Liver (tissue), 8 donors: ENCODE measurements at regions not wholly inside any gene's neighbourhood (a gene's known extent, or its start where the extent isn't known, plus 50 kb on each side); places are given as distances from the start of the nearest gene placed in this dataset.

ENCODE experiments used
- DNase-seq: peaks from one replicate; pipeline ENCODE4 v3.0.0-alpha.2; 2017; ENCODE audit warnings: low spot score
- H3K27ac ChIP-seq, 2 donors: one replicate each; pipeline ENCODE4 v1.7.0; 2013; ENCODE audit warnings: inconsistent platforms in 2 of 2, low read length in 2 of 2, control low read depth in 1 of 2, low read depth in 1 of 2, mild to moderate bottlenecking in 1 of 2
- H3K27me3 ChIP-seq, 4 donors: one replicate each; pipeline versions ENCODE4 v1.6.1 to v1.7.0; 2013; ENCODE audit warnings: low read length in 3 of 4, inconsistent platforms in 1 of 4, mild to moderate bottlenecking in 1 of 4, moderate library complexity in 1 of 4; ENCODE audit not compliant: control insufficient read depth in 4 of 4, insufficient read depth in 4 of 4
- H3K36me3 ChIP-seq, 4 donors: one replicate each; pipeline versions ENCODE4 v1.6.1 to v1.7.0; 2013; ENCODE audit warnings: low read length in 3 of 4, mild to moderate bottlenecking in 3 of 4, low read depth in 1 of 4, moderate library complexity in 1 of 4; ENCODE audit not compliant: control insufficient read depth in 4 of 4, insufficient read depth in 3 of 4
- H3K4me1 ChIP-seq, 4 donors: one replicate each; pipeline versions ENCODE4 v1.6.1 to v1.7.0; 2013; ENCODE audit warnings: low read length in 3 of 4, mild to moderate bottlenecking in 3 of 4, moderate library complexity in 1 of 4; ENCODE audit not compliant: control insufficient read depth in 4 of 4, insufficient read depth in 4 of 4
- H3K4me3 ChIP-seq, 3 donors: one replicate each; pipeline versions ENCODE4 v1.6.1 to v1.7.0; 2013; ENCODE audit warnings: low read length in 3 of 3, control low read depth in 1 of 3, low read depth in 1 of 3, mild to moderate bottlenecking in 1 of 3
- H3K9ac ChIP-seq, 2 donors: one replicate each; pipeline ENCODE4 v1.7.0; 2013; ENCODE audit warnings: low read length in 2 of 2, mild to moderate bottlenecking in 2 of 2, moderate library complexity in 2 of 2, control low read depth in 1 of 2, low read depth in 1 of 2
- H3K9me3 ChIP-seq, 4 donors: one replicate each; pipeline versions ENCODE4 v1.6.1 to v1.7.0; 2013; ENCODE audit warnings: low read length in 3 of 4; ENCODE audit not compliant: control insufficient read depth in 4 of 4
- EGR1 ChIP-seq, 2 donors: IDR thresholded peaks; 2 replicates each; pipeline ENCODE4 v1.6.1; 2016 to 2018; ENCODE audit warnings: antibody characterized with exemption in 2 of 2, low read depth in 2 of 2
- FOXA1 ChIP-seq: IDR thresholded peaks from 2 replicates; pipeline ENCODE4 v1.6.1; 2016; ENCODE audit warnings: antibody characterized with exemption
- FOXA2 ChIP-seq: IDR thresholded peaks from 2 replicates; pipeline ENCODE4 v1.6.1; 2016; ENCODE audit warnings: antibody characterized with exemption
- GABPA ChIP-seq, 2 donors: IDR thresholded peaks in 1 of 2; conservative IDR thresholded peaks in 1 of 2; 2 replicates each; pipeline ENCODE4 v1.6.1; 2016; ENCODE audit warnings: antibody characterized with exemption in 2 of 2, mild to moderate bottlenecking in 1 of 2, moderate library complexity in 1 of 2
- HNF4A ChIP-seq, 2 donors: conservative IDR thresholded peaks; 2 replicates each; pipeline ENCODE4 v1.6.1; 2016; ENCODE audit warnings: antibody characterized with exemption in 2 of 2, mild to moderate bottlenecking in 2 of 2
- HNF4G ChIP-seq: IDR thresholded peaks from 2 replicates; pipeline ENCODE4 v1.6.1; 2016; ENCODE audit warnings: antibody characterized with exemption
- JUND ChIP-seq, 2 donors: IDR thresholded peaks; 2 replicates each; pipeline ENCODE4 v1.6.1; 2016; ENCODE audit warnings: antibody characterized with exemption in 2 of 2
- NR2F2 ChIP-seq: IDR thresholded peaks from 2 replicates; pipeline ENCODE4 v1.6.1; 2016; ENCODE audit warnings: antibody characterized with exemption
- RAD21 ChIP-seq, 2 donors: IDR thresholded peaks; 2 replicates each; pipeline ENCODE4 v1.6.1; 2016; ENCODE audit warnings: antibody characterized with exemption in 2 of 2, mild to moderate bottlenecking in 2 of 2
- RXRA ChIP-seq, 2 donors: IDR thresholded peaks; 2 replicates each; pipeline ENCODE4 v1.6.1; 2017 to 2018; ENCODE audit warnings: antibody characterized with exemption in 2 of 2, mild to moderate bottlenecking in 1 of 2
- SP1 ChIP-seq: IDR thresholded peaks from 2 replicates; pipeline ENCODE4 v1.6.1; 2018; ENCODE audit warnings: antibody characterized with exemption, mild to moderate bottlenecking
- TAF1 ChIP-seq: conservative IDR thresholded peaks from 2 replicates; pipeline ENCODE4 v1.6.1; 2016; ENCODE audit warnings: antibody characterized with exemption, mild to moderate bottlenecking
- YY1 ChIP-seq: IDR thresholded peaks from 2 replicates; pipeline ENCODE4 v1.6.1; 2016; ENCODE audit warnings: antibody characterized with exemption, mild to moderate bottlenecking
- WGBS: extraction: QIAGEN DNeasy Blood & Tissue Kit; methylation state at CpG from one replicate; pipeline ENCODE4 v1.1.7; 2013; 5-methylcytosine and 5-hydroxymethylcytosine counted together
- TF ChIP-seq, protein P1 (sequence below): fragments of 150-350 bp; IDR thresholded peaks from 2 replicates; pipeline ENCODE4 v1.5.1; 2017; ENCODE audit warnings: improper control_type of control experiment, low read depth, low read length; ENCODE audit not compliant: missing input control
- TF ChIP-seq, protein P2 (sequence below): IDR thresholded peaks from 2 replicates; pipeline ENCODE4 v1.6.1; 2016; ENCODE audit warnings: antibody characterized with exemption, mild to moderate bottlenecking
- TF ChIP-seq, protein P3 (sequence below): IDR thresholded peaks from 2 replicates; pipeline ENCODE4 v1.6.1; 2016; ENCODE audit warnings: antibody characterized with exemption
- TF ChIP-seq, protein P4 (sequence below): IDR thresholded peaks from 2 replicates; pipeline ENCODE4 v1.6.1; 2016; ENCODE audit warnings: antibody characterized with exemption
- TF ChIP-seq, protein P5 (sequence below): IDR thresholded peaks from 2 replicates; pipeline ENCODE4 v1.6.1; 2016; ENCODE audit warnings: antibody characterized with exemption
- donor health status: healthy.
- donor health status: healthy.
- donor health status: healthy.
- donor health status: healthy.
- donor health status: healthy.

DNA sequence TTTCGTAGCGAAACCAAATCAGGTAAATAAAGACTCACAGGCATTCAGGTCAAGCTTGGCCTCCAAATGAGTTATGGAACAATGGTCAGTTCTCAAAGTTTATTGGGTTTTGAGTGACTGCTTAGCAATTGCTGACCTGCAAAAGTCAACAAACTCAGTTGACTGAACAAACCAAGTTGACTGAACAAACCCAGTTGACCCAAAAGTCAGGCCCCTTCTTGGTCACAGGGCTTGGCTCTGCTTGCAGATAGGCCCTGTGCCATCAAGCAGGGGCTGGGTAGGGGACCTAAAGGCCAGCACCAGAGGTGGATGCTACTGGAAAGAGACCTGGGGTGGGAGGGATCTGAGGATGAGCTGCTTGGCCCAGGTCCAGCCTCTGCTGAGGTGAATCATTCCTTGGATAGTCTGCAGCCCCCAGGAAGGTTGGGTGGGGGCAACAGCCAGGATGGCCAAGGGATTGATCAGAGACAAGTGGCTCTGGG, 64.6 kb downstream of the GADD45G start:
- 30% methylated on average over 2 of the region's 2 CpGs for WGBS
- peak overlapping the region; percentile 86 to 93 for H3K27ac ChIP-seq

More for the DNA sequence above, 64.6 kb downstream of the GADD45G start:
- Histone ChIP-seq H3K4me3 (no peak overlapping the region), H3K4me1 (peaks cover 24 to 64% (median 50%) of the 10 kb centered on the region in 4 donors), H3K9ac (no peak overlapping the region), H3K27me3 (no peaks in the 10 kb centered on the region), H3K9me3 (no peaks in the 10 kb centered on the region), H3K36me3 (no peaks in the 10 kb centered on the region)
- TF ChIP-seq JUND (IDR thresholded peaks at IDR 0.05) (peak; percentile 73 to 81), GABPA (IDR thresholded peaks at IDR 0.05 in 1 of 2, conservative IDR thresholded peaks at IDR 0.05 in 1 of 2) (no peak), SP1 (peak; percentile 97), TAF1 (no peak), NR2F2 (peak; percentile 45), FOXA2 (peak; percentile 97), HNF4A (conservative IDR thresholded peaks at IDR 0.05) (peak; percentile 78 to 84), EGR1 (IDR thresholded peaks at IDR 0.05; ENCODE audit: low read depth in 2 of 2) (peak in 1 of 2 donors; percentile 61), FOXA1 (peak; percentile 88), RAD21 (IDR thresholded peaks at IDR 0.05) (peak; percentile 41 to 71), HNF4G (peak; percentile 43), YY1 (peak; percentile 47), RXRA (IDR thresholded peaks at IDR 0.05) (peak; percentile 99 to 100)
- TF ChIP-seq, protein P1, sequence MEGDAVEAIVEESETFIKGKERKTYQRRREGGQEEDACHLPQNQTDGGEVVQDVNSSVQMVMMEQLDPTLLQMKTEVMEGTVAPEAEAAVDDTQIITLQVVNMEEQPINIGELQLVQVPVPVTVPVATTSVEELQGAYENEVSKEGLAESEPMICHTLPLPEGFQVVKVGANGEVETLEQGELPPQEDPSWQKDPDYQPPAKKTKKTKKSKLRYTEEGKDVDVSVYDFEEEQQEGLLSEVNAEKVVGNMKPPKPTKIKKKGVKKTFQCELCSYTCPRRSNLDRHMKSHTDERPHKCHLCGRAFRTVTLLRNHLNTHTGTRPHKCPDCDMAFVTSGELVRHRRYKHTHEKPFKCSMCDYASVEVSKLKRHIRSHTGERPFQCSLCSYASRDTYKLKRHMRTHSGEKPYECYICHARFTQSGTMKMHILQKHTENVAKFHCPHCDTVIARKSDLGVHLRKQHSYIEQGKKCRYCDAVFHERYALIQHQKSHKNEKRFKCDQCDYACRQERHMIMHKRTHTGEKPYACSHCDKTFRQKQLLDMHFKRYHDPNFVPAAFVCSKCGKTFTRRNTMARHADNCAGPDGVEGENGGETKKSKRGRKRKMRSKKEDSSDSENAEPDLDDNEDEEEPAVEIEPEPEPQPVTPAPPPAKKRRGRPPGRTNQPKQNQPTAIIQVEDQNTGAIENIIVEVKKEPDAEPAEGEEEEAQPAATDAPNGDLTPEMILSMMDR: no peak
- TF ChIP-seq, protein P2, sequence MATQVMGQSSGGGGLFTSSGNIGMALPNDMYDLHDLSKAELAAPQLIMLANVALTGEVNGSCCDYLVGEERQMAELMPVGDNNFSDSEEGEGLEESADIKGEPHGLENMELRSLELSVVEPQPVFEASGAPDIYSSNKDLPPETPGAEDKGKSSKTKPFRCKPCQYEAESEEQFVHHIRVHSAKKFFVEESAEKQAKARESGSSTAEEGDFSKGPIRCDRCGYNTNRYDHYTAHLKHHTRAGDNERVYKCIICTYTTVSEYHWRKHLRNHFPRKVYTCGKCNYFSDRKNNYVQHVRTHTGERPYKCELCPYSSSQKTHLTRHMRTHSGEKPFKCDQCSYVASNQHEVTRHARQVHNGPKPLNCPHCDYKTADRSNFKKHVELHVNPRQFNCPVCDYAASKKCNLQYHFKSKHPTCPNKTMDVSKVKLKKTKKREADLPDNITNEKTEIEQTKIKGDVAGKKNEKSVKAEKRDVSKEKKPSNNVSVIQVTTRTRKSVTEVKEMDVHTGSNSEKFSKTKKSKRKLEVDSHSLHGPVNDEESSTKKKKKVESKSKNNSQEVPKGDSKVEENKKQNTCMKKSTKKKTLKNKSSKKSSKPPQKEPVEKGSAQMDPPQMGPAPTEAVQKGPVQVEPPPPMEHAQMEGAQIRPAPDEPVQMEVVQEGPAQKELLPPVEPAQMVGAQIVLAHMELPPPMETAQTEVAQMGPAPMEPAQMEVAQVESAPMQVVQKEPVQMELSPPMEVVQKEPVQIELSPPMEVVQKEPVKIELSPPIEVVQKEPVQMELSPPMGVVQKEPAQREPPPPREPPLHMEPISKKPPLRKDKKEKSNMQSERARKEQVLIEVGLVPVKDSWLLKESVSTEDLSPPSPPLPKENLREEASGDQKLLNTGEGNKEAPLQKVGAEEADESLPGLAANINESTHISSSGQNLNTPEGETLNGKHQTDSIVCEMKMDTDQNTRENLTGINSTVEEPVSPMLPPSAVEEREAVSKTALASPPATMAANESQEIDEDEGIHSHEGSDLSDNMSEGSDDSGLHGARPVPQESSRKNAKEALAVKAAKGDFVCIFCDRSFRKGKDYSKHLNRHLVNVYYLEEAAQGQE: peak; percentile 36
- TF ChIP-seq, protein P3, sequence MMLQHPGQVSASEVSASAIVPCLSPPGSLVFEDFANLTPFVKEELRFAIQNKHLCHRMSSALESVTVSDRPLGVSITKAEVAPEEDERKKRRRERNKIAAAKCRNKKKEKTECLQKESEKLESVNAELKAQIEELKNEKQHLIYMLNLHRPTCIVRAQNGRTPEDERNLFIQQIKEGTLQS: peak; percentile 54
- TF ChIP-seq, protein P4, sequence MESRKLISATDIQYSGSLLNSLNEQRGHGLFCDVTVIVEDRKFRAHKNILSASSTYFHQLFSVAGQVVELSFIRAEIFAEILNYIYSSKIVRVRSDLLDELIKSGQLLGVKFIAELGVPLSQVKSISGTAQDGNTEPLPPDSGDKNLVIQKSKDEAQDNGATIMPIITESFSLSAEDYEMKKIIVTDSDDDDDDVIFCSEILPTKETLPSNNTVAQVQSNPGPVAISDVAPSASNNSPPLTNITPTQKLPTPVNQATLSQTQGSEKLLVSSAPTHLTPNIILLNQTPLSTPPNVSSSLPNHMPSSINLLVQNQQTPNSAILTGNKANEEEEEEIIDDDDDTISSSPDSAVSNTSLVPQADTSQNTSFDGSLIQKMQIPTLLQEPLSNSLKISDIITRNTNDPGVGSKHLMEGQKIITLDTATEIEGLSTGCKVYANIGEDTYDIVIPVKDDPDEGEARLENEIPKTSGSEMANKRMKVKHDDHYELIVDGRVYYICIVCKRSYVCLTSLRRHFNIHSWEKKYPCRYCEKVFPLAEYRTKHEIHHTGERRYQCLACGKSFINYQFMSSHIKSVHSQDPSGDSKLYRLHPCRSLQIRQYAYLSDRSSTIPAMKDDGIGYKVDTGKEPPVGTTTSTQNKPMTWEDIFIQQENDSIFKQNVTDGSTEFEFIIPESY: peak; percentile 83
- TF ChIP-seq, protein P5, sequence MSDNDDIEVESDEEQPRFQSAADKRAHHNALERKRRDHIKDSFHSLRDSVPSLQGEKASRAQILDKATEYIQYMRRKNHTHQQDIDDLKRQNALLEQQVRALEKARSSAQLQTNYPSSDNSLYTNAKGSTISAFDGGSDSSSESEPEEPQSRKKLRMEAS: peak; percentile 77
- DNase-seq: no peak
